GM04503 (cell line): ENCODE measurements at regions not wholly inside any gene's neighbourhood (a gene's known extent, or its start where the extent isn't known, plus 50 kb on each side); places are given as distances from the start of the nearest gene placed in this dataset.
"Not testable (repeated sequence)": the region's sequence is repeated elsewhere in the genome, so short reads cannot be mapped to it uniquely, and the experiment has no call there.

ENCODE experiments used
- DNase-seq: peaks from one replicate; pipeline ENCODE4 v3.0.0-alpha.2; 2012; ENCODE audit warnings: low read depth

GRCh38 chr21:36247316-36248010 is 72.5 kb upstream of the MORC3 start:
- DNase-seq: no peak

DNA sequence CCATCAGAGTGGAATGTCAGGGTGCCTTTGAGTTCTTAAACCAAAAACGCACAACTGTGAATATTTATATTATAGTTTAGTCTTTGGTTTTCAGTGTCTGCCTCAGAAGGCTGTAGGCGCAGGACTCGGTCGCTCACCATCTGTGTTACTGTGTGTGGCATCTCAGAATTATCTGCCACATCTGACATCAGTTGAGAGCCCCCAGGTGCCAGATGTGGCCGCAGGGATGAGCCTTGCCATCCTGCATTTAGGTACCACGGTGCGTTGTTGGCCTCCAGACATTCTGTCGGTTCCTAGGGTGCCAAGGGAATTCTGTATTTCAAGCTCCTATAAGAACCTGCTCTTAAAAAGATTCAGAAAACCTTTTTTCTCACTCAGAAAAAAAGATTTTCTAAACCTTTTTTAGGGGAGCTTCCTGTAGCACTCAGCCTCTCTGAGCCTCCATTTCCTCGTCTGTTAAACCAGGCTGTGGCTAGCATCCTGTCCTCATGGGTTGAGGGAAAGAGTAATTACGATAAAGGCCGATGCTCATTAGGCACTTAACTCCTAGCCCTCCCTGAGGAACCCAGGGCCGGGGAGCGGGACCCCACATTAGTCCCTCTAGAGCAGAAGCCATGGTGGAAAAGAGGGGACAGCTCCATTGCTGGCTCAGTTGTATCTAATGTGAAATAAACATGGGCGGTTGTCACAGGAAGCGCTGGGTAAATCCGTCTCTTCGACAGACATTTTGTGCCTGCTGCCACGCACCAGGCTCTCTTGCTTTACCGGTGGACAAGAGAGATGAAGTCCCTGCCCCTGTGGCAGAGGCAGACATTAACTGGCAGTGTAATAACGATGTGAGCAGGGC is 70.2 kb upstream of the MORC3 start:
- DNase-seq: no peak

DNA sequence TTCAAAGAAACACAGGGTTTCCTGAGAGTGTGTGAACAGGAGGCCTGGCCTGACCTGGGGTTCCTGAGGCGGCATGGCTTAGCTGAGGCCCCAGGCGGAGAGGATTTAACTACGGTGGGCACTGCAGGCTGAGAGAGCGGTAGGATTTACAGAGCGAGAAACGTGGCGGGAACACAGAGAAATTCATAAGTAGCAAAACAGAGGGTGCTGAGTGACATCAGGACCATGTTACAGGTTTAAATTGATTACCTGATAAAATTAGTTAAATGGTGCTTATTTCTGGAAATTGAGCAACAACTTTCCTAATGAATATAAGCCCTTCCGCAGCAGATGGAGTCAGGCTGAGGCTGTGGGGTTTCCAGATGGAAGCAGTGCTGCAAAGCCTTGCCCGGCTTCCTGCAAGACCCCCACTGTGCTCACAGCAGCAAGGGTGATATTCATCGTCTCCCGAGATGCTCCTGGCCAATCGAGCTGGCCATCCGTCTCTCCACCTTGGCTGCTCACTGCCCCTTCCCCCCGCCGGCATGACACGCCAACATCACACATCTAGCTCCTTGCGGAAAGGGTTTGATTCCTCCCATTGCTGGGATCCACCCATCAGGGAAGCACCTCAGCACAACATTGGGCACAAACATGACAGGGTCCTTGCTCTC is 69.4 kb upstream of the MORC3 start:
- no peak for DNase-seq

- DNase-seq: no peak
These were observed 65.7 kb upstream of the MORC3 start for GRCh38 chr21:36254106-36254941.

GRCh38 chr21:36255663-36256062 is 64.3 kb upstream of the MORC3 start:
- no peak for DNase-seq

DNA sequence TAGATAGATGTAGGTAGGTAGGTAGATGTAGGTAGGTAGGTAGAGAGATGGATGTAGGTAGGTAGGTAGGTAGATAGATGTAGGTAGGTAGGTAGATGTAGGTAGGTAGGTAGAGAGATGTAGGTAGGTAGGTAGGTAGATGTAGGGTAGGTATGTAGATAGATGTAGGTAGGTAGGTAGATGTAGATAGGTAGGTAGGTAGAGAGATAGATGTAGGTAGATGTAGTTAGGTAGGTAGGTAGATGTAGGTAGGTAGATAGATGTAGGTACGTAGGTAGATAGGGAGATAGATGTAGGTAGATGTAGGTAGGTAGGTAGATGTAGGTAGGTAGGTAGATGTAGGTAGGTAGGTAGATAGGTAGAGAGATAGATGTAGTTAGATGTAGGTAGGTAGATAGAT is 62.3 kb upstream of the MORC3 start:
- DNase-seq: no peak

DNA sequence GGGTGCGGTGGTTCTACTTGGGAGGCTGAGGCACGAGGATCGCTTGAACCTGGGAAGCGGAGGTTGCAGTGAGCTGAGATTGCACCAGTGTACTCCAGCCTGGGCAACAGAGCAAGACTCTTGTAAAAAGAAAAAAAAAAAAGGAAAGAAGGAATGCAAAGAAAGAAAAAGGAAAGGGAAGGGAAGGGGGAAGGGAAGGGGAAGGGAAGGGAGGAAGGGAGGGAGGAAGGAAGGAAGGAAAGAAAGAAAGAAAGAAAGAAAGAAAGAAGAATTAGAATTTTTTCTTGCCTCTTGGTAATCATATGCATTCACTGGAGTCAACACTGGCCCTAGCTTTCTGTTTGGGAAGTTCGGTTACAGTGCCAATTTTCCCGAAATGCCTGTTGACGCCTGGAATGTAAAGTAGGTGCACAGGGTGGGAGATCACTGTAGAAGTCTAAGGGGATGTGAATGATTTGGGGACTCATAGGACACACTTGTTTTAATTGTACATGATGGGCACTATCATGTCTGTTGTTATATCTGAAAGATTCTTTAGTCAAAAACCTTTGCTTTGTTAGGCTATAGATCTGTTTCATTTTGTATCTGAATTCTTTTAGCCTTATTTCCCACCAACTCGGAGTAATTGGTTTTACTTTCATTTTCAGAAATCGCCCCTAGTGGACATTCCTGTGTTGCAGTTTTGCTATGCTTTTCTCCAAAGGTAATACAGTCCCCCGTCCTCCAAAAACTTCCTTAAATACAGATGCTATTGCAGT is 59.8 kb upstream of the MORC3 start:
- peak; percentile 34 for DNase-seq

DNA sequence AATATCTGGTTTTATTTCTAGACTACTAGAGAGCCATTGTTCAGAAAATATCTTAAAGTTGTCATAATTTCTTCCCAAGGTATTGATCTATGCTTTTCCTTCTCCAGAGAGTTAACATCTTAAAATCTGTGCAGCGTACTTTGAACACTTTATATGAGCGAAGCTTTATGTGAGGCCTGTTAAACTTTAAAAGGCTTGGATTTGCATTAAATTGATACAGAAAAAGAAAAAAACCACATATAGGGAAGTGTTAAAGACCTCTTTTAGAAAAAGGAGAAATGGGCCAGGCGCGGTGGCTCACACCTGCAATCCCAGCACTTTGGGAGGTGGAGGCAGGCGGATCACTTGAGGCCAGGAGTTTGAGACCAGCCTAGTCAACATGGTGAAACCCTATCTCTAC is 59.2 kb upstream of the MORC3 start:
- no peak for DNase-seq

DNA sequence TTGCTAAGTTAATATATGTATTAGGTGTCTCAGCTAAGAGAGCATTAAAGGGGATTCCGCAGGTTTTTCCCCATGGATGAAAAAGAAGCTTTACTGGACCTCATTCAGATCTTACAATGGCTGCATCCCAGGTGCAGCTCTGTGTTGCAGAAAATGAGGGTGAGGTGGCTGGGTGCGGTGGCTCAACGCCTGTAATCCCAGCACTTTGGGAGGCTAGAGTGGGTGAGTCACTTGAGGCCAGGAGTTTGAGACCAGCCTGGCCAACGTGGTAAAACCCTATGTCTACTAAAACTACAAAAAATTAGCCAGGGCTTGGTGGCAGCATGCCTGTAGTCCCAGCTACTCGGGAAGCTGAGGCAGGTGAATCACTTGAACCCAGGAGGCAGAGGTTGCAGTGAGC is 58.5 kb upstream of the MORC3 start:
- no peak for DNase-seq

DNA sequence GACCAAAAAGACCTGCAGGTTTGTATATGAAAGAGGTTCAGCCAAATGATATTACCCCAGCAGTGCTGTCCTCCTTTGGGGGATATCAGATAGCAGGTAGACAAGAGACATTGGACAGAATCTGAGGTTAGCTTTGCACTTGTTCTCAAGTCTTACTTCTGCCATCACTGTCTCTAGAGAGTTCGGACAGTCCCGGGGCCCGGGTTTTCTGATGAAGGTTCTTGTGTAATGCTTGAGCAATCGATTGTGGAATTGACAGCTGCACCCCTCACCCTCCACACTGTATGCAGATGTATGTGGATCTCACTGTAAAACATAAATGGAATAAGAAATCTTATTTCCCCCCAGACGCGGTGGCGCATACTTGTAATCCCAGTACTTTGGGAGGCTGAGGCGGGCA is 56.2 kb upstream of the MORC3 start:
- DNase-seq: no peak

- DNase-seq: no peak
These were observed 54.6 kb upstream of the MORC3 start for GRCh38 chr21:36265431-36265830.

GRCh38 chr21:36267828-36268227 is 52.2 kb upstream of the MORC3 start:
- not testable (repeated sequence) for DNase-seq

DNA sequence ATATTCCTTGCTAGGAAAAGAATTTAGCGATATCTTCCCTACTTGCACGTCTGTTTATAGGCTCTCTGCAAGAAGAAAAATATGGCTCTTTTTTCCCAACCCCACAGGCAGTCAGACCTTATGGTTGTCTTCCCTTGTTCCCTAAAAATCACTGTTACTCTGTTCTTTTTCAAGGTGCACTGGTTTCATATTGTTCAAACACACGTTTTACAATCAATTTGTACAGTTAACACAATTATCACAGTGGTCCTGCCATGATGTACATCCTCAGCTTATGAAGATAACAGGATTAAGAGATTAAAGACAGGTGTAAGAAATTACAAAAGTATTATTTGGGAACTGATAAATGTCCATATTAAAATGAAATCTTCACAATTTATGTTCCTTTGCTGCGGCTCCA is 51.7 kb upstream of the MORC3 start:
- DNase-seq: not testable (repeated sequence)
